ENCODE measurements at regions not wholly inside any gene's neighbourhood (a gene's known extent, or its start where the extent isn't known, plus 50 kb on each side); places are given as distances from the start of the nearest gene placed in this dataset.

GRCh38 chr7:136585954-136586670 lies 282.3 kb upstream of the CHRM2 start:
- DNase-seq (ENCODE audit: low read depth), result no peak
- no peak overlapping the region for H3K4me3 ChIP-seq (ENCODE audit: control insufficient read depth, low read depth, low read length)
- TF ChIP-seq CTCF (conservative IDR thresholded peaks at IDR 0.05; ENCODE audit: control insufficient read depth, insufficient read depth, low read depth, low read length), result no peak

DNA sequence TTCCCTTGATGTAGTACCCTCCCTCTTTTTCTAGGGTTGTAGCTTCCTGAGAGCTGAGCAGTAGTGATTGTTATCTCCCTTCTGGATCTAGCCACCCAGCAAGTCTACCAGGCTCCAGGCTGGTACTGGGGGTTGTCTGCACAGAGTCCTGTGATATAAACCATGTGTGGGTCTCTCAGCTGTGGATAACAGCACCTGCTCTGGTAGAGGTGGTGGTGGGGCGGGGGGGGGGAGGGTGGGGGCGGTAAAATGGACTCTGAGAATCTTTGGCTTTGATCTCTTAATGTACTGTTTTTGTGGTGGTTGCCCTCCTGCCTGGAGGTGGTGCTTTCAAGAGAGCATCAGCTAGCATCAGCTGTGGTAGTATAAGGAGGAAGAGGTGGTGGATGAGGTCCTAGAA lies 302.0 kb upstream of the CHRM2 start:
- H3K4me3 ChIP-seq (ENCODE audit: control insufficient read depth, low read depth, low read length), result no peak overlapping the region
- no peak for TF ChIP-seq CTCF (conservative IDR thresholded peaks at IDR 0.05; ENCODE audit: control insufficient read depth, insufficient read depth, low read depth, low read length)
- no peak for DNase-seq (ENCODE audit: low read depth)

- DNase-seq (ENCODE audit: low read depth), result no peak
- no peak for TF ChIP-seq CTCF (conservative IDR thresholded peaks at IDR 0.05; ENCODE audit: control insufficient read depth, insufficient read depth, low read depth, low read length)
- H3K4me3 ChIP-seq (ENCODE audit: control insufficient read depth, low read depth, low read length), result no peak overlapping the region
These were observed 312.5 kb upstream of the CHRM2 start for GRCh38 chr7:136555933-136556332.

DNA sequence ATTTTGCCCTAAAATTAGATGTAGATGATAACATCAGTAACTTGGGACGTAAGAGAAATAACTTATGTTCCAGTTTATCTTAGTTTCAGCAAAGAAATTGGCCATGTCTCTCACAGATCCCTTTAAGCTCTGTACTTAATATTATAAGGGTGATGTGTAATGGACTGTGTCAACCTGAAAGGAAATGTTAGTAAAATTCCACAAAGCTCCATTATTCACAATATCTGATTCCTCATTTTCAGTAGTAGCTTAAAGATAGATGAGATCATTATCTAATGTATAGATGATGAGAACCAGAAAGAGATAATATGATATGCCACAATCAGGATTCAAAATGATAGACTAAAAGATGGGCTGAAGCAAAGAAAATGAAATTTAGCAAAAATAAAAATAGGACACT lies 316.8 kb upstream of the CHRM2 start:
- TF ChIP-seq CTCF (conservative IDR thresholded peaks at IDR 0.05; ENCODE audit: control insufficient read depth, insufficient read depth, low read depth, low read length), result no peak
- DNase-seq (ENCODE audit: low read depth), result no peak
- H3K4me3 ChIP-seq (ENCODE audit: control insufficient read depth, low read depth, low read length), result no peak overlapping the region

DNA sequence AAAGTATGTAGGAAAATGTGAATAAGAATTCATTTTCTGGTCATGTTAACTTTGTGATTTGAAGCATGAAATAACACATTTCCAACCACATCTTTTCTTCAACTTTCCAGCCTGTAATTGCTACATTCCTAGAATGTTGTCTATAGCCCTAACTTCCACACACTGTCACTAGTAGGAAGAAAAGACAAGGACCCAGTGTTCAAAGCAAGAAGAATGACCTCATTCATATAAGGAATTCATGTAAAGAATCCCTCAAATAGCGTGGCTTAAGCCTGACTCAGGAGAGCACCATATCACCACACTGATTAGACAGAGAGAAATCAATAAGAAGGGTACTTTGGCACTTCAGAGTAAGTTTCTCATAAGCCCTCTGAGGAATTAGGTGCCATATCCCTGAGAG lies 318.7 kb upstream of the CHRM2 start:
- TF ChIP-seq CTCF (conservative IDR thresholded peaks at IDR 0.05; ENCODE audit: control insufficient read depth, insufficient read depth, low read depth, low read length), result no peak
- no peak overlapping the region for H3K4me3 ChIP-seq (ENCODE audit: control insufficient read depth, low read depth, low read length)
- DNase-seq (ENCODE audit: low read depth), result no peak

DNA sequence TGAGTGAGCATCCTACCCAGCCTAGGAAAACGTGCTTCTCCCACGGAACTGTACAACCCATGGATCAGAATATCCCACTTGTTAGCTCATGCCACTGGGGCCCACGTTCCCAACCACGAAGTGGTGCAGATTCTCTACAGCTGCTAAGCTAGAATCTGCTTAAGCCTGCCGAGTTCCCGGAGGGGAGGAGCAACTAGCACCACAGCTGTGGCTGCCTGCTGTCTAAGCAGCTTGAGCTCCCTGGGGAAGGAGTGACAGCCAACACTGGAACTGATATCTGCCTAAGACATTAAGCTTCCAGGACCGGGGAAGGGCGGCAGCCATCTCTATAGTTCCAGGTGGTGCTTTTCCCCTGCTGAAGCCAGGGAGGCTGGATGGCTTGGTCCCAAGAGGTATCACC lies 334.7 kb upstream of the CHRM2 start:
- no peak for TF ChIP-seq CTCF (conservative IDR thresholded peaks at IDR 0.05; ENCODE audit: control insufficient read depth, insufficient read depth, low read depth, low read length)
- H3K4me3 ChIP-seq (ENCODE audit: control insufficient read depth, low read depth, low read length), result no peak overlapping the region
- no peak for DNase-seq (ENCODE audit: low read depth)

- TF ChIP-seq CTCF (conservative IDR thresholded peaks at IDR 0.05; ENCODE audit: control insufficient read depth, insufficient read depth, low read depth, low read length), result no peak
- no peak overlapping the region for H3K4me3 ChIP-seq (ENCODE audit: control insufficient read depth, low read depth, low read length)
- no peak for DNase-seq (ENCODE audit: low read depth)
These were observed 337.6 kb upstream of the CHRM2 start for GRCh38 chr7:136530831-136531230.

All from fibroblast of mammary gland (primary cell).